SKM-1 treated with dmso at 0.1 percent for 144 hours (cell line): ENCODE measurements at regions not wholly inside any gene's neighbourhood (a gene's known extent, or its start where the extent isn't known, plus 50 kb on each side); places are given as distances from the start of the nearest gene placed in this dataset.

Source experiments
- DNase-seq: peaks from one replicate; lab custom pipeline; 2025; ENCODE audit not compliant: unreplicated experiment; lab: John Stamatoyannopoulos, UW

GRCh38 chr9:20014168-20014567, 225.3 kb upstream of the SLC24A2 start:
- DNase-seq: no peak

GRCh38 chr9:20012232-20012631, 223.4 kb upstream of the SLC24A2 start:
- DNase-seq: no peak

DNA sequence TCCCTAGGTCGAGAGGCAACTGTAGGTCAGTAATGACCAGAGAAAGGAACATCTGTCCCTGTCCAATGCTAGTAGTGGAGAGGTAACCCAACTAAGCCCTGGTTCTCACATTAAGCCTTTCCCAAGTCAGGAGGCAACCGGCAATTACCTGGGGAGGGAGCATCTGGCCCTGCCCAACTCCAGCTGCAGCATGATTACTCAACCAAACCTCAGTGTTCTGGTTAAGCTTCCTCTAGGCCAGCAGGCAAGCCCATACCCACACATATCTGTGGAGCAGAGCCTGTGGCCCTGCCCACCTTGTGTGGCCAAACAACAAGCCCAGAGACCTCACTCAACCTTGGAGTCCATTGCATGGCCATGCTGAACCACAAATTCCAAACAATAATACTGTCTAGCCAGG, 220.8 kb upstream of the SLC24A2 start:
- no peak for DNase-seq

DNA sequence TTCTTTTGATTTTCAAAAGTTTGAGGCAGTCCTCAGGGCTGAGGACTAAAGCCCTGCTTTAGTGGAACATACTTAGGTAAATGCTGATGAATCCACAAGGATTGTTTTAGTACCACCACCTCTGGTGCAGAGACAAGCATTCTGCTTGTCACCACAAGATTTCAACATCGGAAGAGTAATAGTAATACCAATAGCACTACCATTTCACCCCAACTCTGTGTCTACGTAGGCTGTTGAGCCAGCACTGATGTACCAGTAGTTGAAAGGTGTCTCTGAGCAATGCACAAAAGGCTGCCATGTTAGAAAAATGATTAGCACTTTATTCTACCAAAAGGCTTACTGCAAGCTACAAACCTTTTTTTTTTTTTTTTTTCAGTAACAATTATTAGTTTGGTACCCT, 213.2 kb upstream of the SLC24A2 start:
- DNase-seq: no peak

DNA sequence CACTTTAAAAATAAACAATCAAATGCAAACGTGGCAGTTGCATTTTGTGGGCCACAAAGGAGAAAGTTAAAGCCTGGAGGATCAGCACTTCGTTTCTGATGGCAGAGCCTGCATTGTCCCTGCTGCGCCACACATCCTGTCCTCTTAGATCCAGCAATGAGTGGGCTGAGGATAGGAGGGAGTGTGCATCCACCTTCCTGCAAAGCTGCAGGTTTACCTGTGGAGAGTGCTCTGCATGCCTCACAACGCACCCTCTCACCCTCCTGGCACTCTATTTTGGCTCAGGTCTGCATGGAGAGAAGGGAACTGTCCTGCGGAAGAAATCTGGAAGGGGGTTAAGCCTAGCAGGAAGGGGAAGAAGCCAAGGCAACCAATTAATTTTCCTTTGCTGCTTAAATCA, 212.2 kb upstream of the SLC24A2 start:
- no peak for DNase-seq

GRCh38 chr9:19999491-20000057, 210.7 kb upstream of the SLC24A2 start:
- no peak for DNase-seq

GRCh38 chr9:19998823-19999455, 210.1 kb upstream of the SLC24A2 start:
- DNase-seq: no peak

- no peak for DNase-seq
Observed at GRCh38 chr9:19998153-19998552, 209.3 kb upstream of the SLC24A2 start.

DNA sequence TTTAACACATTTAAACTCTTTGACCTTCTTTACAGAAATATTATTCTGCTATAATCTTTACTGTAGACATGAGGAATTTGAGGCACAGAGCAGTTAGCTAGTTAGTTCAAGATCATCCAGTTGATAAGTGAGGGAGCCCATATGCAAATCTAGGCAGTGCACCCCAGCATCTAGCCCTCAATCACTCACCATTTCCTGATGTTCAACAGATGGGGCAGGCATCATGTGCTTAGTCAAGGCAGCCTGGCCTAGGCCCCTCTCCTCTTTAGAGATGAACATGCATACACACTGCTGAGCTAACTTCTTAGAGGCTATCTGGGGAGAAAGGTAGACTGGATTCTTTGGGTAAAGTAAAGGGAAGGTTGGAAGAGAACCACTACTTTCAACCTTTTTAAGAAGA, 206.8 kb upstream of the SLC24A2 start:
- DNase-seq: no peak

- DNase-seq: no peak
Observed at GRCh38 chr9:19994296-19994695, 205.5 kb upstream of the SLC24A2 start.

- DNase-seq: no peak
Observed at GRCh38 chr9:19992556-19992955, 203.7 kb upstream of the SLC24A2 start.

GRCh38 chr9:19989213-19989612, 200.4 kb upstream of the SLC24A2 start:
- DNase-seq: no peak

DNA sequence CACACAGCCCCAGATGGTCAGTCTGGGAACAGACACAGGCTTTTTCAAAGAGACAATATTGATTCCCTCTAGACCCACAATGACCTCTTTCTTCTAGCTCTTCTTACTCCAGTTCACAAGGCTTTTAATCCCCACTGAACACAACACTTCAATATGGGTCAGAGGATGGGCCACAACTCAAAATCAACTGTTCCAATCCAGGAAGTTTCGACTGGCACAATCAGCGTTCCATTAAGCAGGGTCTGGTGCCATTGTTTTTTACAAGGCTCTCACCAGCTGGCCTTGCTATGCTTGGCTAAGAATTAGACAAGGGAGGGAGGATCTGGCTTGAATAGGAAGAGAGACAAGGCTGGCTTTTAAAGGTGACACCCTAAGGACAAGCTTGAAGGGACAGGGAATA, 199.4 kb upstream of the SLC24A2 start:
- DNase-seq: no peak

DNA sequence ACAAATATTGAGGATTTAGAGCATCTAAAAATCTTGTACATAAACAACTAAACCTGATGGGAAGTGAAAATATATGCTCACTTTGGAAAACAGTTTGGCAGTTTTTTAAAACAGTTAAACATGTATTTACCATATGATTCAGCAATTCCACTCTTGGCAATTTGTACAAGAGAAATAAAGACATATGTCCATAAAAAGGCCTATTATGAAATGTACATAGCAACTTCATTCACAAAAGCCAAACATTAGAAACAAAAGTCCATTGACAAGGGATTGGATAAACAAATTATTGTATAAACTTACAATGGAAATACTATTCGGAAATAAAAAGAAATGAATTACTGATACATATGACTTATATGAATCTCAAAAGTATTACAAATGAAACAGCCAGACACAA, 196.2 kb upstream of the SLC24A2 start:
- DNase-seq: no peak

DNA sequence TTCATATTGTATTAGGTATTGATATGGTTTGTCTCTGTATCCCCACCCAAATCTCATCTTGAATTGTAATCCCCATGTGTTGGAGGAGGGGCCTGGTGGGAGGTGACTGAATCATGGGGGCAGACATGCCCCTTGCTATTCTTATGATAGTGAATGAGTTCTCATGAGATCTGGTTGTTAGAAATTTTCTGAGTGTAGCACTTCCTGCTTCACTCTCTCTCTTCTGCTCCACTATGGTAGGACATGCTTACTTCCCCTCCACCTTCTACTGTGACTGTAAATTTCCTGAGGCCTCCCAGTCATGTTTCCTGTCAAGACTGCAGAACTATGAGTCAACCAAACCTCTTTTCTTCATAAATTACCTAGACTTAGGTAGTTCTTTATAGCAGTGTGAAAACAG, 187.4 kb upstream of the SLC24A2 start:
- DNase-seq: peak; percentile 46

GRCh38 chr9:19975499-19975898, 186.7 kb upstream of the SLC24A2 start:
- DNase-seq: no peak

GRCh38 chr9:19969721-19970120, 180.9 kb upstream of the SLC24A2 start:
- no peak for DNase-seq

DNA sequence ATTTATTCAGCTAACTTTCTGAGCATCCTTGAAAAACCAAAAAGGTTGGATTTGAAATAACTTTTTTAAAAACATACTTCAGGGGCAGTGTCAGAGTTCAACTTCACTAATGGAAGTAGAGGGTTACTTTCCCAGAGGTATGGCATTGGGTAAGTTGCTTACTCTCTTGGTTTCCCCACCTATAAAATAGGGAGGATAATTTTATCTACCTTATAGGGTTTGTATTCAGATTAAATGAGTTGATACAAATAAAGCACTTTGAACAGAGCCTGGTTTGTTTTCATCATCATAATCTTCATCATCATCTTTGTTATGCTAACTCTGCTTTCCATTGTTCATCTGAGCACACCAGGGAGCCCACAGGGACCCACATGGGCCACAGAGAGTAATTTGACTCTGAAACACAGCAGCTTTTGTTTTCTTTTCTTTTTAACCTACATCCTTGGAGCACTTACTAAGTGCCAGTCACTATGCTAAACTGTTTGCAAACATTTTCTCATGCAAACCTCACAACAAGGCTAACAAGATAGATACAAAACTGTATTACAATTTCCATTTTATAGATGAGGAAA, 179.1 kb upstream of the SLC24A2 start:
- DNase-seq: no peak

DNA sequence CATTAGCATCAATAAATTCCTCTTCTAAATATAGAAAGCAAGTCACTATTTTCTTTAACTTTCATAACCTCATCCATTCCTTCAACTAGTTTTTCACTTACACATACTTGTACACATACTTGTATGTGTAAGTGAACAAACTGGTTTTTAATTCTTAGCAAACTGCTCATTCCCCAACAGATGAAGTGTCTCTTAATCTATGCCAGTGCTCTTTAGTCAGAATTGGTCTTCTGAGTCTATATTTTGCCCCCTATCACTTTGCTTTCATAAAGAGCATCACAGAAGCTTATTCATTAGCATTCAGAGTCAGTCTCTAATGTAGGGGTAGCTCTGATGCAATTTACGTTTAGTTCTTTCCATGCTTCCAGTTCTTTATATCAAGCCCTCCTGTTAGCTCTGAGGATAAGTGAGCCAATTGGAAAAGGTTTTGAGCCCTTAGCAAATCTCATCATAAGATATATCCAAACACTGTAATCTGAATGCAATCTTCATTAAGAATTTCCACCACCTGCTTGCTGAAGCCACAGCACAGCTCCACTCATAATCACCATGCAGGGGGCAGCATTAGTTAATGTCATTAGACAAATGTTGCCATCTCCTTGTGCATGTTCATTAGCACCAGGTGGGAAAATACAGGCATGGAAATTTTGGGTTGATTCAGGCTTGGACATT, 178.5 kb upstream of the SLC24A2 start:
- no peak for DNase-seq

DNA sequence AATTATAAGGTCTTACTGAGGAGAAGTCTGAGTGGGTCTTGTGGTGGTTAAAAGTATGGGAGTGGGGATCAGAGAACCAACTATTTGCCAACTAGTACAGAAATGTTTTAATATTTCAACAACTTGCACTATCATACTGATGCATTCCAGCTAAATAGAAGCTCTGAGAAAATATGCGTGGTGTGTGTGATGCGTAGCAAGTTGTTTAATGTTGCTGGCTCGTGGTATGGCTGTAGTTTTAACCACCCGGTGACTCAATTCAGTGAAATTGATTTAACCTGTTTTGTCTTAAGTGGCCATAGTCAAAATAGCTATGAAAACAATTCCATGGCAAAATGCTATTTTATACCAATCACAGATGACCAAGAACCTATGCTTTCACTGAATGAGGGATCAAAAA, 176.5 kb upstream of the SLC24A2 start:
- no peak for DNase-seq

DNA sequence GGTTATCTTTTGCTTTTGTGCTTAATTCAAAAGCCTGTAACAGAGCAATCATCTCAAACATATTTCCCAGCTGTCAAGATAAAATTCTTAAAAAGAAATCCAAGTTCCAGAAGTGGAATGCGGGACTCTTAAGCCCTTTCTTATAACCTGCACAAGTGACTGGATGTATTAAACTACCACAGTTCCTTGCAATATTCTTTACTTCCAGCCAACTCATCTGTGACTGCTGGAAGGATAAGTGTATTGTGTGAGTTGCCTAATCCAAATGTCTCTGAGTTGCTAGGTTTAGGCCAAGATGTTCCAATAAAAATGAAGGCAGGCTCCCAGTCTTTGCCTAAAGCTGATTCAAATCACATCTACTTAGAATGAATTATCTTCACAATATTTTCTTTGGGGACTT, 159.2 kb upstream of the SLC24A2 start:
- no peak for DNase-seq

DNA sequence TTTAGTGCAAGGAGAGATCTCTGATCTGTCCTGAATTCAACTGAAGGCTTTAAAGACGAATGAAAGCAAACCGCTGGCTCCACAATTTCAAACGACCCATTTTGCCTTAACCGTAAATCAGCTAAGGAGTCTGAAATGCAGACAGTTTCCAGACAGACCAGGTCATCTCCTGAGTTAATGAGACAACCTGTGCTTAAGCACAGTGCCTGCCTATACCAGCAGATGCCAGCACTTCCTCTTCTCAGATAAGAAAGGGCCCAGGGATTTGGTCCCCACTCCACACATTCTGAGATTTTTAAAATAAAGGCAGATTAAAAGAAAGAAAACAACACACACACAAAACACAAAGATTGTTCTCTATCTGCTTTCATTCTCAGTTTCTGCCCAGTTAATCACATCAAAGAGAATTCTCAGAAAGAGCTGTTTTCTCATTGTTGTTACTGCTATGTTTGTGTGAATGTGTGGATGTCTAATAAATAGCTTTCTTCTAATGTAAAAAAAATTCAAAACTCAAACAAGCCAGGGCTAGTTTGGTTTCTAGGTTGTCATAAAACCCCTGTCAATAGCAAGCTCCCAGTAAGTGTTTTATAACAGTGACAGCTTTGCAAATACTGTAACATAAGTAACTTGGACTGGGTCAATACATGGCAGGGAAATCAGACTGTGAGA, 157.7 kb upstream of the SLC24A2 start:
- DNase-seq: no peak
